Kidney capillary endothelial cell (primary cell): ENCODE measurements at regions not wholly inside any gene's neighbourhood (a gene's known extent, or its start where the extent isn't known, plus 50 kb on each side); places are given as distances from the start of the nearest gene placed in this dataset.
A peak's percentile ranks its signal among the peaks of the same experiment; 100 is the strongest.

Experiments
- DNase-seq: peaks from one replicate; pipeline ENCODE4 v3.0.0-alpha.2; 2018; ENCODE audit warnings: low spot score

DNA sequence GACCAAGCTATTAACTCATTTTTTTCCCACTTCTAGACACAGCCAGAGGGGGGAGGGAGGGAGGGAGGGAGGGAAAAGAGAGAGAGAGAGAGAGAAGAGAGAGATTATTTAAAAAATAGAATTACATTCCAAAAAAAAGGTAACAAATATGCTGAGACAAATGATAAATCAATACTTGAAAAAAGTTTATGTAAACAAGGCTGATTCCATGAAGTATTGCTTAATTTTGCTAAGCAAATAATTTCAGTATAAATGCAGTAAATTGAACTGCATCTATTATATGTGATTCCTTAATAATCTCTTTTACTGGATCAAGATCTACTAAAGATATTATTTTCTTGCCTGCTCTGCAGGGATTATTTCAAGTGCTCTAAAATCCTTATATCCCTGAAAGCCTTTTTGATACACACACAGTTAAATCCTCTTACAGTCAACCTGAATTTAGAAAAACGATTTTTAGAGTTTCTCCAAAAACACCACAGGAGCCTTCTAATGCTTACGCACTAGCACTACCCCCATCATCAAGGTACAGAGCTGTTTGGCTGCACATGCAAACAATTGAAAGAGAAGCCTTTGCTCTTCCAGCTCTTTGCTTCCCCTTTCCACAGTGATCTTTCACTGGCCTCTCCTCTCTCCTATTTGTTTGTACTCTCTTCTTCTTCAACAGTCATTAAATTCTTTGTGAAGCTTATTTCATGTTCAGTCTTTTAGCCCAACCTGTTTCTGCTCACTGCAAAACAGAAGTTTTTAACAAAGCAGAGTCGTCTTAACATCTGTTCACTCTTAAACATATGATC lies 426.3 kb upstream of the FAM241A start:
- no peak for DNase-seq

DNA sequence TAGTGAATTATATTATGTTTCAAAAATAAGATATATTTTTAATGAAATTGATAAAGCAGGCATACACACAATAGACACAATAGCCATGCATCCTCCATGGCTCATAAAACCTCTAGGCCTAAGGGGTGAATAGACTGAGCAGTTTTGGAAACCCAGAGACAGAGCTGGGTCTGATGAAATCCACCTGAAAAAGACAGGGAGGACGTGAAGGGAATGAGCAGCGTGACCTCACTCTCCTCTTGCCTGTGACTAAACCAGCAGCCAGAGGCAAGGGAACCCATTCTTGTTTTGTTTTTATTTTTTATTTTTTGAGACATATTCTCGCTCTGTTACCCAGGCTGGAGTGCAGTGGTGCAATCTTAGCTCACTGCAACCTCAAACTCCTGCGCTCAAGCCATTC lies 424.4 kb upstream of the FAM241A start:
- no peak for DNase-seq

- DNase-seq: no peak
Observed at GRCh38 chr4:111722213-111722720, 423.0 kb upstream of the FAM241A start.

GRCh38 chr4:111736516-111736915 lies 408.7 kb upstream of the FAM241A start:
- no peak for DNase-seq

DNA sequence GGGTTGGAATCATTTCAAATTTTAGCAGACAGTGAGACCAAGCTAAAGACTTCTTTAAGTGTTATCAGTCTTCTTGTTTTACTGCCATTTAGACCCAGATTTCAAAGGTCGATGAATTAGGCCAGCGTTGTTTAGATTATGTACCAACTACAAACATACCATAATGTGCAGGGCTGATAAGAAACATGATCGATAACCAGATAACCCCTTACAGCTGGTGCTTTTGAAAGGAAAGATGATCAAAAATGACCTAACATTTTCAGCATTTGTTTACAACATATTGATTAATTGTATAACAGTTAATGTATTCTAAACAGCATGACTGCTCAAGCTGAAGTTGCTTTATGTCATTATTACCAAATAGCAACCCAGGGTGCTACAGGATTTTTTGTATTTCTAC lies 400.4 kb upstream of the FAM241A start:
- DNase-seq: no peak

GRCh38 chr4:111748157-111748556 lies 397.1 kb upstream of the FAM241A start:
- no peak for DNase-seq

GRCh38 chr4:111754003-111754402 lies 391.3 kb upstream of the FAM241A start:
- DNase-seq: no peak

DNA sequence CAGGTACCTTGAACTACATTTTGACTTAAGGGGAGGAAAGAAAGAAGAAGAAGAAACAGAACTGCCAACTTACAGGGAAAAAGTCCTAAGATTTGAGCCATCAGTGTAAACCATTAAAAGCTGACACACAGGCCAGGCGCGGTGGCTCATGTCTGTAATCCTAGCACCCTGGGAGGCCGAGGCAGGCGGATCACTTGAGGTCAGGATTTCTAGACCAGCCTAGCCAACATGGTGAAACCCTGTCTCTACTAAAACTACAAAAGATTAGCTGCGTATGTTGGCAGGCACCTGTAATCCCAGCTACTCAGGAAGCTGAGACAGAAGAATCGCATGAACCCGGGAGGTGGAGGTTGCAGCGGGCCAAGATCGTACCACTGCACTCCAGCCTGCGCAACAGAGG lies 389.7 kb upstream of the FAM241A start:
- DNase-seq: no peak

DNA sequence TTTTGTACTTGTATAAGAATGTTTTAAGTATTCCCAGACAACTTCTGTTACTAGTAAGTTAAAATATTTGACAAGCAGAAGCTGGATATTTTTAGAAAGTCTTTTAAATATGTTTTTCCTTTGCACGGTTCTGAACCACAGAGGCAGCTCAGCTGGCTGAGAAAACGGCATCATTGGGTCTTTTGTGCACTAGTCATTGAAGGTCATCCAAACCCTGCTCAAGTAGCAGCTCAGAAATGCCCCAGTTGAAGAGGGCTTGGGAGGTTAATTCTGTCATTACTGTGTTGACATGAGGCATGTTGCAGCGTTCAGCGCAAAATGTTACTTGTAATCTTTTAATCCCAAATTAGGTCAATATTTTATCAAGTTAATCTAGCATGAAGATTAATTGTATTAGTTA lies 383.7 kb upstream of the FAM241A start:
- DNase-seq: no peak

DNA sequence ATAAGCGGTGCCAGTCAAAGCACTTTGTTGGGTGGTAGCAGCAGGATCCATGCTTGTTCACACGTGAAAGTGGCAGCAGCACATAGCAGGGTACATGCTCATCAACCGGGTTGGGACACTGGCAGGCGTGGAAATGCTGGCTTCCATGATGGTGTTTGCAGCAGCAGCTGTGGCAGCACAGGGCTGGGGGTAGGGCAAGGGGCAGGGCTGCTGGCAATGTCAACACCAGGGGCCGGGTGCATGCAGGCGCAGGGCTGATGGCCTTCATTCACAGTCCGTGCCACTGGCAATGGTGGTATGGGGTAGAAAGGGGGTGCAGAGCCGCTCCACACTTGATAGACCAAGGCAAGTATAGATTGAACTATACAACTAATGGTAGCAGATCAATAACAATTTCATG lies 374.7 kb upstream of the FAM241A start:
- DNase-seq: no peak

- DNase-seq: no peak
Observed at GRCh38 chr4:111773858-111774257, 371.4 kb upstream of the FAM241A start.

DNA sequence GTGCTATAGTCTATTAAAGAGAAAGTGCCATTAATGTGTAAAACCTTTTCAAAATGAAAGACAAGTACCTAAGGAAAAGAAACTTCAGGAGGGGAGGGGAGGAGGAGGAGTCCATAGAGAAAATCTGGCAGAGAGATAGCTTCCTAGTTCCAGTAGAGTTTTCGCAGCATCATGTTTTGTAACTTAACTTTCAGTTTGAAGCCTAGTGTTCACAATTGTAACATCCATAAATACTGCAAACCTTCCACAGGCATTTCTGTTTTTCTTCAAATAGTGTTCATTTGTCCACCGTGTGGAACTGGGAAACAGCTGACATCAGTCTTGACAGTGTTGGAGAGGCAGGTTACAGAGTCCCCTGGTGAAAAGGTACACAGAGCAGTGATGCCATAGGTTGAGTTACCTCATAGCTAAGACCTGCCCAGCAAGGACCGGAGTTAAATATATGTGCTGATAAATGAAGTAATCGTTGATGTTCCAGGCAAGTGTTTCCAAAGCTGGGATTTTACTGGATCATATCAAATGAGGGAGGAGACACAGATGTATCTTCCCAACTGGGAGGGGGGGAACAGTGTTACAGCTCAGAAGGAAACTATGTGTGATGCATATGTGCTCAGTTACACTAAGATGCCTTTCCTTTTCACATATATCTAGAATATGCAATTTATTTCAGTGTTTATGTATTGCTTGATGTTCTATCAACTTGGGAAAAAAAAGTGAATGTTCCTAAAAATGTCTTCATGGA lies 369.5 kb upstream of the FAM241A start:
- DNase-seq: no peak

DNA sequence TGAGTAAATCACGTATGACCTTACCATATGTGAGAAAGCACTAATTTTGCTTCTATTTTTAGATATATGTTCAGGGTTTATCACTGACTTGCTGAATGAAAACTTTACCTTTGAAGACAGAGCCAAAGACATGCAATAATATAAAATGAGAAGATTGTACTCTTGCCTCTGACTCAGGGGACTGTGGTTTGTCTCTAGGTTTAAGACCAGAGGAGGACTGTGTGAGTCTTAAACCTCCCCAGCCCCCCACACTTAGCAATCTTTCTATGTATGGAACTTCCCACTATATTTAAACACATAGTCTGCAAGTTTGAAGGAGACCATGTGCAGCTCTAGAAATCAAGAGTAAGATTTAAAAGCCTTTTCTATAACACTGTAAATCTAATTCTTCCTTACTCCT lies 368.7 kb upstream of the FAM241A start:
- no peak for DNase-seq

DNA sequence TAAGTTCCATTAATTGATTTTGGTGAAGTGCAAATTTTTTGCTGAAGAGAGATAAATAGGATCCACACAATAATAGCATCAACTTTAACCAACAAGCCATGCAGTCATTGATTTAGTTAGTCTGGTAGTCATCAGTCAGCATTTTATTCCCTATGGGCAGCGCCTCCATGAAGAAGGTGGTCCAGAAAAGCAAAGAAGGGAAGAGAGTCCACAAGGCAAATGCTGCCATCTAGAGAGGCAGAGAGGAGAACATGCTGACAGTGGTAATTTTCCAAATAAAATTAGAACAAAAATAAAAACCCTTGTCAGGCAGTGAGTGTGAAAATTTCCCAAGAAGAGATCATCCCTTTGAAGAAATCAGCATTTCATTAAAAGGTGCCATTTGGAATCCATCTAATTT lies 366.7 kb upstream of the FAM241A start:
- peak; percentile 9 for DNase-seq

DNA sequence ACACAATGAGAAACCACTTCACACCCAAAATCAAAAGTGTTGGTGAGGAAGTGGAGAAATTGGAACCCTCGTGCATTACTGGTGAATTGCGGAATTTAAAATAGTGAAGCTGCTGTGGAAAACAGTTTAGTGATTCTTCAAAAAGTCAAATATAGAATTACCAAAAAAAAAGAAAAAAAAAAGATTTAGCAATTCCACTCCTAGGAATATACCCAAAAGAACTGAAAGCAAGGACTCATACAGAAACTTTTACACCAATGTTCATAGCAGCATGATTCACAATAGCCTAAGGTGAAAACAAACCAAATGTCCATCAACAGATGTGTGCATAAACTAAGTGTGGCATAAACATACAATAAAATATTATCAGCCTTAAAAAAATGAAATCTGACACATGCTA lies 364.3 kb upstream of the FAM241A start:
- DNase-seq: no peak

- DNase-seq: no peak
Observed at GRCh38 chr4:111781611-111782010, 363.6 kb upstream of the FAM241A start.

GRCh38 chr4:111788099-111788498 lies 357.2 kb upstream of the FAM241A start:
- DNase-seq: no peak

DNA sequence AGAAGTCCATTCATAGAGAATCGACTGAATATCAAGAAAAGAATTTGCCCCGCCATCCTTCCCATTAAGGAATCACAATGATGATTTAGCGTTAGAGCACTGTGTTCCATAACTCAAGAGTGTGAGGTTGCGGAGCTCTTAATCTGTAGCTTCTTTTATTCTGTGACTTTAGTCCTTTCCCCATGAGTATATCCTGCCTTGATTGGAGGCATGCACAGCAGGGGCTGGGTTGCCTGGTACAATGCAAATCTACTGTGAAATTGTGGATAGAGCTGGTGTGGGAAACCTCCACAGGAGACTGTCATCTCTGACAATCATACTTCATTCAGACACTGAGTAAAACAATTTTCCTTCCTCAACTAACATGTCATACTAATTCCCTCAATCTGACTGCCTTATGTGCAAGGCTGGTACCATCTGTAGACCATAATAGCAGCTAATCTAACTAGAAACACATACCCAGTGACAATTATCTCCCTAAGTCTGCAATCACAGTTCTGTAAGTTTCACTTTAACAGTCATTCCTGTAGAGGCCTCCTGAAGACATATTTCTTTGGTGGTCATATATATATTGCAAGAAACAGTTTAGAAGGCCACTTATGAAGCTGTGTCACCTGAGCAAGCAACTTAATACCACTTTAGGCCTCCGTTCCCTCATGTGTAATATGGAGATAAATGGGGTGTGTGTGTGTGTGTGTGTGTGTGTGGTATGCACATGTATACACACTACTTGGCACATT lies 355.2 kb upstream of the FAM241A start:
- no peak for DNase-seq

DNA sequence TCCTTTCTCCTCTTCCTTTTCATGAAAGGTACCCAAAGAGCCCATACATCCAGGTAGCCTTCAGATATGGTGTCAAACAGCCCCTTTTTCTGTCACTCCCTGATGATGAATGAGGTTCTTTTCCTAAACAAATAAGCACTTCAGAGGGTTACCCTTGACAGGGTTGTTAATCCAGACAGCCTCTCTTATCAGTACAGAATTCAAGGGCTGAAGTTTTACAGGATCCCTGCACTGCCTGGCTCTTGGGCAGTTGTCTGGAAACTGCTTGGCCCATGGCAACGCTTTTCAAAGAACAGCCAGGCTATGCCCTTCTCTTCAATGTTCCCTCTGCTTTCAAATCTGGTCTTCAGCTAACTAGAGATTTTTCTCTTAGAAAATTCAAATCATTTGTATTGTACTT lies 352.6 kb upstream of the FAM241A start:
- DNase-seq: no peak

DNA sequence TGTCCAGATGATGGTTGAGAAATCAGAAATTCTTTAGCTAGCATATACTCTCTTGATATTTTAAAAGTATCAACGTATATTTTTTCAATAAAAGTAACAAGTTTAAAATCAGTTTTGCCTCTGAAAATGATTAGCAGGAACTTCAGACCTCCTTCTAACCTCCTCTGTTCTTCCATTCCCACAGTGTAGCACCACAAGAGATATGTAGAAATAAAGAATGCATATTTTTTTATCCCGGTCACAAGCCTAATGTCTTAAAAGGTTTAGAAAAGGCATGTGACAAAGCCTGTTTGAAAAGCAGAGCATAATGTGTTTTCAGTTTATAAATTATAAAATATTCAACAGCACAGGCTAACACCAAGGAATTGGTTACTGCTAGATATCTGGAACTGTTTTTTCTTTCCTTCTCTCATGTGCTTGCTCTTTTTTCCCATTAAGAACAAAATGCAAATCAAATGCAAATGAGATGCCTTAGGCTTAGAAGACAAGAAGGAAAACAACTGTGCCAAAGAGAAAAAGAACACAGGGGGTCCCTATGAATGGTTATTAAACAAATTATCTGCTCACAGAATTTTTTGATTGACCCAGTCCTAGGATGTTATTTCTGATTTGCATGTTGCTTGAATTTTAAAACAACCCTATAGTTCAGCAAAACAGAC lies 351.7 kb upstream of the FAM241A start:
- DNase-seq: no peak

DNA sequence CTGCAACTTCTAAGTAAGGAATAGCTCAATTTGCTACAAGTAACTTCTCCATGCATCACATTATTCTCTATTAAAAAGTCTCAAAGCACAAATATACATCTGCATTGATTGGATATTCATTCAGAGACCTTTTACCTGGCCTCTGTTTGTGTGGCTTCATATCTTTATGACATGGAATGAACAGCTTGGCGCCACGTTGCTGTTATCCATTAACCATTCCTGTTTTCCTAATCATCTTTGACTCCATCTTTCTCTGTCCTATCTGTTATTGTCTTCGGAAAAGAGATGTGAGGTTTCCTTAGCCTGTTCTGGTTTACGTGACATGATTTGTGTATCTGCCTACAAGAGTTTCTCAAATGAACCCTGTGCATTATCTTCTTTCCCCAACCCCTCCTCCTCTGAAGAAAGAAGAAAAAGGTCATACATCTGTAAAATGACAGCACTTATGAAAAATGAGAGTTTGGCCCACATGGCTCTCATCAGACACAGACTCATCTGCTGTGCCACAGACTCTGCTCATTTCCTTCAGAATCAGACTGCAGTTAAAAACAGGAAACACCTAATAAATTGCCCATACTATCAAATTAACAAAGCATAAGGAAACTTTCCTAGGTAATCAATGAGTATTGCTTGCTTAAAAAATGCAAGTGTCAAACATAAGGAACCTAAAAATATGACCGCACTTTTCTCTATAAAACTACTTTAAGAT lies 347.6 kb upstream of the FAM241A start:
- DNase-seq: peak; percentile 10

DNA sequence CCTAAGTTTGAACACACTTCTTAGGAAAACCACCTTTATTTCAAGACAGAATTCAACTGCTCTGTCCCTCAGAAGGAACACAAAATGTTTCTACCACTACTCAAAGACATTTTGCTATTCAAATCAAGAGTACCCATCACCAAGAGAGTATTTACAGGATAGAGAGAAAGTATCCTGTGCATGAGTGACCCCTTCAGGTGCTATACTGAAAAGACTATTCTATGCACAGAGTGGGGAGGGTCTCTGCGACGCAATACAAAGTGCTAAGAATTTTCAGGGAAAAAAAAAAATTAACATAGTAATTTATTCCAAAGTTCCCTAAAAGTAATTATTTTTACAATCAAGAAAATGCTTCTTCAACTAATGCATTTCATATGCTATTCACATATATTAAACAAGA lies 346.4 kb upstream of the FAM241A start:
- no peak for DNase-seq
